OCI-LY7 (cell line): ENCODE measurements at regions not wholly inside any gene's neighbourhood (a gene's known extent, or its start where the extent isn't known, plus 50 kb on each side); places are given as distances from the start of the nearest gene placed in this dataset.

Source experiments
- BruUV-seq: library from RNA; stranded (reverse); fragments of 400-500 nt; replicated peaks from 2 replicates; lab custom pipeline; 2021; lab: Mats Ljungman, UMichigan
- CTCF ChIA-PET: fragments of 300-600 bp; sonication (Branson Sonifier 250); formaldehyde crosslinking; loops from one replicate; lab custom pipeline; 2022; ENCODE audit warnings: antibody characterized with exemption; ENCODE audit not compliant: unreplicated experiment; lab: Charles Lee
- POLR2A ChIA-PET: fragments of 300-600 bp; sonication (Branson Sonifier 250); formaldehyde crosslinking; loops from one replicate; lab custom pipeline; 2022; ENCODE audit warnings: antibody characterized with exemption; lab: Charles Lee
- DNase-seq: peaks from one replicate; pipeline ENCODE4 v3.0.0-alpha.2; 2015; ENCODE audit warnings: low spot score
- H2AFZ ChIP-seq: fragments of 200-600 bp; sonication (generic), shearing (Covaris generic); 2 replicates; pipeline ENCODE4 v1.6.1; 2014; ENCODE audit warnings: mild to moderate bottlenecking, antibody characterized with exemption, low read length, moderate library complexity
- H3K27ac ChIP-seq: fragments of 200-600 bp; sonication (generic); 2 replicates; pipeline ENCODE4 v1.5.1; 2014; ENCODE audit warnings: mixed run types, low read depth, mild to moderate bottlenecking, moderate library complexity, low read length, inconsistent platforms; ENCODE audit not compliant: poor library complexity, severe bottlenecking
- H3K36me3 ChIP-seq: fragments of 200-600 bp; sonication (generic); 2 replicates; pipeline ENCODE4 v1.6.1; 2014; ENCODE audit warnings: mild to moderate bottlenecking, antibody characterized with exemption, low read length, moderate library complexity, mixed read lengths; ENCODE audit not compliant: insufficient read depth
- H3K4me1 ChIP-seq: fragments of 200-600 bp; sonication (generic); 2 replicates; pipeline ENCODE4 v1.5.1; 2014; ENCODE audit warnings: mild to moderate bottlenecking, low read length; ENCODE audit not compliant: insufficient read depth, poor library complexity, severe bottlenecking
- H3K4me2 ChIP-seq: fragments of 200-600 bp; sonication (generic); 2 replicates; pipeline ENCODE4 v1.6.1; 2014; ENCODE audit warnings: mild to moderate bottlenecking, low read length
- H3K4me3 ChIP-seq: fragments of 200-600 bp; sonication (generic); 2 replicates; pipeline ENCODE4 v1.5.1; 2014; ENCODE audit warnings: mild to moderate bottlenecking, low read depth, low read length; ENCODE audit not compliant: poor library complexity, severe bottlenecking
- H3K79me2 ChIP-seq: fragments of 200-600 bp; sonication (generic); 2 replicates; pipeline ENCODE4 v1.6.1; 2016; ENCODE audit warnings: low read depth, mild to moderate bottlenecking, low read length, moderate library complexity, mixed read lengths; ENCODE audit not compliant: insufficient read depth
- H3K9me2 ChIP-seq: fragments of 200-600 bp; sonication (generic); 2 replicates; pipeline ENCODE4 v1.6.1; 2016; ENCODE audit warnings: mild to moderate bottlenecking, low read length, mixed read lengths; ENCODE audit not compliant: insufficient read depth
- H3K9me3 ChIP-seq: fragments of 200-600 bp; sonication (generic); 2 replicates; pipeline ENCODE4 v1.6.1; 2014; ENCODE audit warnings: mild to moderate bottlenecking, mixed run types, low read length, mixed read lengths
- H4K20me1 ChIP-seq: fragments of 200-600 bp; sonication (generic); 2 replicates; pipeline ENCODE4 v1.6.1; 2014; ENCODE audit warnings: mild to moderate bottlenecking, antibody characterized with exemption, low read length, moderate library complexity, mixed read lengths; ENCODE audit not compliant: insufficient read depth
- CTCF ChIP-seq: fragments of 200-600 bp; sonication (generic); conservative IDR thresholded peaks from 2 replicates; pipeline ENCODE4 v1.5.1; 2014; ENCODE audit warnings: mild to moderate bottlenecking, antibody characterized with exemption, low read length, moderate library complexity, mixed read lengths
- EZH2phosphoT487 ChIP-seq: fragments of 200-600 bp; sonication (generic); IDR thresholded peaks from 2 replicates; pipeline ENCODE4 v1.6.1; 2018; ENCODE audit warnings: low read depth, borderline replicate concordance, mild to moderate bottlenecking, mixed run types, antibody characterized with exemption, low read length, moderate library complexity, mixed read lengths
- intact Hi-C: fragments of 100-400 bp; cut with micrococcal nuclease; formaldehyde crosslinking; loops from one replicate; pipeline ENCODE4 v1.10.0; 2022; ENCODE audit not compliant: unreplicated experiment

- Histone ChIP-seq H3K9me2 (no peaks in the 10 kb centered on the region), H2AFZ (no peak overlapping the region), H3K36me3 (no peaks in the 10 kb centered on the region), H3K4me1 (peaks cover 5% of the 10 kb centered on the region), H3K27ac (no peak overlapping the region), H4K20me1 (no peaks in the 10 kb centered on the region), H3K4me3 (no peak overlapping the region), H3K9me3 (no peaks in the 10 kb centered on the region), H3K4me2 (no peak overlapping the region), H3K79me2 (no peaks in the 10 kb centered on the region)
- CTCF ChIA-PET: interaction anchor here (1.5 kb wide), 1 partner anchor 190 kb away, joined by 6 read pairs; the partner anchor contains the start of gene SCN3A
- intact Hi-C loops: no loop called here
- DNase-seq: no peak
- POLR2A ChIA-PET: interaction anchor here (0.6 kb wide), 1 partner anchor 325 kb away, joined by 4 read pairs; no protein-coding TSS in a partner anchor
- TF ChIP-seq CTCF (no peak), EZH2phosphoT487 (no peak)
- BruUV-seq: no TSS peak
Measured at GRCh38 chr2:165013944-165014619, 58.8 kb upstream of the SLC38A11 start.

- no peak overlapping the region for H3K27ac ChIP-seq
- no peaks in the 10 kb centered on the region for H3K4me1 ChIP-seq
- TF ChIP-seq CTCF: no peak
- TF ChIP-seq EZH2phosphoT487: no peak
- H2AFZ ChIP-seq: no peak overlapping the region
- no peak overlapping the region for H3K4me3 ChIP-seq
- no peaks in the 10 kb centered on the region for H4K20me1 ChIP-seq
- H3K9me2 ChIP-seq: no peaks in the 10 kb centered on the region
- intact Hi-C loops: no loop called here
- no peaks in the 10 kb centered on the region for H3K36me3 ChIP-seq
- no peak for DNase-seq
- POLR2A ChIA-PET: interaction anchor here (0.7 kb wide), 1 partner anchor 223 kb away, joined by 3 read pairs; no protein-coding TSS in a partner anchor
- H3K4me2 ChIP-seq: no peak overlapping the region
- BruUV-seq: no TSS peak
- CTCF ChIA-PET: no interaction called here
- no peaks in the 10 kb centered on the region for H3K9me3 ChIP-seq
- H3K79me2 ChIP-seq: no peaks in the 10 kb centered on the region
Measured at GRCh38 chr2:165011199-165011598, 55.9 kb upstream of the SLC38A11 start.

GRCh38 chr2:165010556-165010955, 55.2 kb upstream of the SLC38A11 start:
- no peak overlapping the region for H3K4me2 ChIP-seq
- H4K20me1 ChIP-seq: no peaks in the 10 kb centered on the region
- CTCF ChIA-PET: no interaction called here
- no peak overlapping the region for H3K4me3 ChIP-seq
- H3K36me3 ChIP-seq: no peaks in the 10 kb centered on the region
- no peaks in the 10 kb centered on the region for H3K4me1 ChIP-seq
- no peaks in the 10 kb centered on the region for H3K9me2 ChIP-seq
- intact Hi-C loops: no loop called here
- no peak overlapping the region for H3K27ac ChIP-seq
- no peaks in the 10 kb centered on the region for H3K79me2 ChIP-seq
- TF ChIP-seq CTCF (no peak), EZH2phosphoT487 (no peak)
- no peak overlapping the region for H2AFZ ChIP-seq
- H3K9me3 ChIP-seq: no peaks in the 10 kb centered on the region
- no peak for DNase-seq
- POLR2A ChIA-PET: no interaction called here
- BruUV-seq: no TSS peak
